ENCODE measurements at regions not wholly inside any gene's neighbourhood (a gene's known extent, or its start where the extent isn't known, plus 50 kb on each side); places are given as distances from the start of the nearest gene placed in this dataset.

GRCh38 chr3:70471464-70472342 lies 159.3 kb upstream of the MDFIC2 start:
- TF ChIP-seq CTCF (IDR thresholded peaks at IDR 0.05) (no peak), POLR2AphosphoS5 (IDR thresholded peaks at IDR 0.05) (no peak)
